Sigmoid colon (tissue), 6 donors: ENCODE measurements at regions not wholly inside any gene's neighbourhood (a gene's known extent, or its start where the extent isn't known, plus 50 kb on each side); places are given as distances from the start of the nearest gene placed in this dataset.
"Not testable (repeated sequence)": the region's sequence is repeated elsewhere in the genome, so short reads cannot be mapped to it uniquely, and the experiment has no call there.

ENCODE experiments used
- DNase-seq: peaks from one replicate; pipeline ENCODE4 v3.0.0-alpha.2; 2019
- H3K27ac ChIP-seq, 4 donors: fragments of 200-600 bp; sonication (generic); one replicate each; pipeline ENCODE4 v1.5.1; 2016 to 2019; ENCODE audit warnings: mild to moderate bottlenecking in 1 of 4
- H3K27me3 ChIP-seq, 3 donors: fragments of 200-600 bp; sonication (generic); one replicate each; pipeline ENCODE4 v1.5.1; 2019; ENCODE audit warnings: mild to moderate bottlenecking in 1 of 3
- H3K36me3 ChIP-seq, 4 donors: fragments of 200-600 bp; sonication (generic); one replicate each; pipeline ENCODE4 v1.5.1; 2016 to 2019
- H3K4me1 ChIP-seq, 4 donors: fragments of 200-600 bp; sonication (generic); one replicate each; pipeline ENCODE4 v1.5.1; 2017 to 2019
- H3K4me3 ChIP-seq, 4 donors: fragments of 200-600 bp; sonication (generic); one replicate each; pipeline ENCODE4 v1.5.1; 2017 to 2019; ENCODE audit warnings: mild to moderate bottlenecking in 2 of 4, moderate library complexity in 1 of 4
- H3K9me3 ChIP-seq, 4 donors: fragments of 200-600 bp in 3 of 4; sonication (generic) in 3 of 4; one replicate each; pipeline versions ENCODE4 v1.5.1 to v1.6.1; 2013 to 2019
- POLR2AphosphoS5 ChIP-seq, 4 donors: sonication (generic); formaldehyde crosslinking; IDR thresholded peaks; one replicate each; pipeline ENCODE4 v1.6.1; 2017; ENCODE audit warnings: antibody characterized with exemption in 4 of 4
- WGBS, 2 donors: extraction: QIAGEN DNeasy Blood & Tissue Kit; methylation state at CpG; one replicate each; pipeline ENCODE4 v1.1.7; 2013; 5-methylcytosine and 5-hydroxymethylcytosine counted together
- intact Hi-C: fragments of 100-400 bp; cut with DNase I; formaldehyde crosslinking; loops from one replicate; pipeline ENCODE4 v1.15.1; 2023
- donor health status: healthy with polysubstance abuse.
- donor health status: healthy.

- H3K9me3 ChIP-seq, H3K36me3 ChIP-seq, DNase-seq, H3K27me3 ChIP-seq, H3K4me3 ChIP-seq, intact Hi-C loops, H3K4me1 ChIP-seq, H3K27ac ChIP-seq: not testable (repeated sequence)
- no CpG with 5 or more reads among the region's 3 CpGs for WGBS, 2 donors
These were observed 201.4 kb downstream of the TSPY2 start for GRCh38 chrY:6447408-6447807.

GRCh38 chrY:6468358-6468757 is 222.3 kb downstream of the TSPY2 start:
- H3K4me1 ChIP-seq, H3K27me3 ChIP-seq, H3K9me3 ChIP-seq, DNase-seq, intact Hi-C loops, H3K27ac ChIP-seq, H3K4me3 ChIP-seq, H3K36me3 ChIP-seq: not testable (repeated sequence)
- no CpG with 5 or more reads among the region's 2 CpGs for WGBS, 2 donors

DNA sequence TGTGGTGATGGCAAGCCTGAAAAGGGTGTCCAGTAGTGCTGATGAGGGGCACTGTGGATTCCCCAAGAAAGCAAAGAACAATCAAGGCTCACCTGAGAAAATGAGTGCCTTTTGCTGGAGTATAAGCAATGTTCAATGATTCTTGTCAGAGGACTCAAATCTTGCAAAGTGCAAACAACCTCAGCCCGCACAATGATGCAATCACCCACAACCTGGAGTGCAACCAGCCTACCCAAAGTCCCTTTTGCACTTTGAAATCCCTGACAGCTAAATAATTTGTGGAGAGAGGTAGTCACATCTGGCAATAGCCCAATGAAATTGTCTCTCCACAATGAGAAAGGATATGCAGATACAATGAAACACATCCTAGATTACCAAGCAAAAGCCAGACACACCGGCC is 225.8 kb downstream of the TSPY2 start:
- DNase-seq, intact Hi-C loops: not testable (repeated sequence)
- WGBS, 2 donors: no CpG with 5 or more reads among the region's 2 CpGs

GRCh38 chrY:6495456-6495855 is 249.4 kb downstream of the TSPY2 start:
- H3K4me3 ChIP-seq, intact Hi-C loops, DNase-seq, H3K4me1 ChIP-seq, H3K36me3 ChIP-seq, H3K27me3 ChIP-seq, H3K27ac ChIP-seq, H3K9me3 ChIP-seq: not testable (repeated sequence)
- WGBS, 2 donors: 32 to 52% methylated on average over 1 of the region's 1 CpG

More for the DNA sequence above, 225.8 kb downstream of the TSPY2 start:
- not testable (repeated sequence) for H3K36me3 ChIP-seq, H3K9me3 ChIP-seq, H3K27me3 ChIP-seq, H3K4me1 ChIP-seq, H3K27ac ChIP-seq, H3K4me3 ChIP-seq

- H3K9me3 ChIP-seq, intact Hi-C loops, H3K36me3 ChIP-seq, H3K4me1 ChIP-seq, DNase-seq, H3K27me3 ChIP-seq, H3K27ac ChIP-seq, H3K4me3 ChIP-seq: not testable (repeated sequence)
These were observed 262.8 kb downstream of the TSPY2 start for GRCh38 chrY:6508842-6509241.

- H3K4me1 ChIP-seq, H3K4me3 ChIP-seq, H3K27me3 ChIP-seq, H3K9me3 ChIP-seq, H3K27ac ChIP-seq, DNase-seq, intact Hi-C loops, H3K36me3 ChIP-seq: not testable (repeated sequence)
- 92% methylated on average over 9 of the region's 21 CpGs; no CpG with 5 or more reads in 1 of the 2 donors for WGBS, 2 donors
These were observed 274.0 kb downstream of the TSPY2 start for GRCh38 chrY:6520047-6520446.

GRCh38 chrY:6544076-6544756 is 298.2 kb downstream of the TSPY2 start:
- H3K9me3 ChIP-seq, DNase-seq, H3K36me3 ChIP-seq, H3K4me1 ChIP-seq, H3K4me3 ChIP-seq, intact Hi-C loops, H3K27me3 ChIP-seq, H3K27ac ChIP-seq: not testable (repeated sequence)
- WGBS, 2 donors: 32 to 56% methylated on average over 2 of the region's 3 CpGs

GRCh38 chrY:6544757-6545083 is 298.7 kb downstream of the TSPY2 start:
- H3K4me1 ChIP-seq, H3K4me3 ChIP-seq, H3K9me3 ChIP-seq, H3K36me3 ChIP-seq, DNase-seq, H3K27me3 ChIP-seq, H3K27ac ChIP-seq, intact Hi-C loops: not testable (repeated sequence)

DNA sequence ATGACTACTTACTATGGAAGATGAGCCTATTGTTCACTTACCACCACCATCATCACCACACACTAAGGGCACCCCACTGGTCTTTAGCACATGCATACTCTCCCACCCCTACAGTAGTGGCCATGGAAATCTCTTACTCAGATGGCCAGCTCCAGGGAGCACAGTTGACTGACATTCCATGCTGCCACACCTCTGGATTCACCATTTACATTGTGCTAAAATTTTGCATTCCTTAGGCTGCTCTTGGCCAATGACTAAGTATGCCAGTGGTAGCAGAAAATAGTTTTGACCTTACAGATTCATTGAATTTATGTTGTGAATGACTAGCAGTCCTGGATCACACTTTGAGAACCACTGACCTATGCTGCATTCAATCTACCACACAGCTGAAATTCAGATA is 306.9 kb downstream of the TSPY2 start:
- H3K36me3 ChIP-seq, H3K27me3 ChIP-seq, H3K9me3 ChIP-seq, H3K4me1 ChIP-seq, H3K27ac ChIP-seq, DNase-seq, intact Hi-C loops, H3K4me3 ChIP-seq: not testable (repeated sequence)

DNA sequence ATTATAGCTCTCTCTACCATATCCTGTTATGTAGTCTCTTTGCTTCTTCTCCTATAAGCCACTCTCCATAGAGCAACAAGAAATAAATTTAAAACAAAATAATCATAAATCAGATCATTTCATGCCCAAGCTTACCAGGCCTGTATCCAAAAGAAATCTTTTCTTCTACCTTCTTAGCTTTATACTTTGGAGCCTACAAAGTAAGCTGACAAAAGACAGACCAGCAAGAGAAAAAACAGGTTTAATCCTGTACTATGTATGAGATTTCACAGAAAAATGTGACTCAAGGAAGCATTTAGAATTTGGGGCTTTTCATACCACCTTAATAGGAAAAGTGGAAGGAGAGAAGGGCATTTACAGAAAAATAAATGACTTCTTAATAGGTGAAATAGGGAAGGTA is 321.0 kb downstream of the TSPY2 start:
- H3K4me1 ChIP-seq, H3K27me3 ChIP-seq, intact Hi-C loops, H3K9me3 ChIP-seq, DNase-seq, H3K36me3 ChIP-seq, H3K4me3 ChIP-seq, H3K27ac ChIP-seq: not testable (repeated sequence)
- TF ChIP-seq POLR2AphosphoS5 (IDR thresholded peaks at IDR 0.05): peak in 2 of 4 donors; percentile 56 to 74
